ENCODE measurements at regions not wholly inside any gene's neighbourhood (a gene's known extent, or its start where the extent isn't known, plus 50 kb on each side); places are given as distances from the start of the nearest gene placed in this dataset.

GRCh38 chr6:53974941-53975340 is 136.3 kb upstream of the MLIP start:
- intact Hi-C loops (cut with DNase I): loop anchor here in 1 of 2 donors (5.0 kb wide), 1 partner anchor 1267 kb away; no protein-coding TSS in a partner anchor

GRCh38 chr6:53975941-53976615 is 135.2 kb upstream of the MLIP start:
- DNase-seq (ENCODE audit: low spot score): no peak
- intact Hi-C loops (cut with DNase I): loop anchor here in 1 of 2 donors (5.0 kb wide), 1 partner anchor 1266 kb away; no protein-coding TSS in a partner anchor

More at GRCh38 chr6:53974941-53975340, 136.3 kb upstream of the MLIP start:
- DNase-seq (ENCODE audit: low spot score): no peak

- no peak for DNase-seq (ENCODE audit: low spot score)
- intact Hi-C loops (cut with DNase I): loop anchor here in 1 of 2 donors (5.0 kb wide), 1 partner anchor 1265 kb away; no protein-coding TSS in a partner anchor
Observed at GRCh38 chr6:53977551-53977950, 133.7 kb upstream of the MLIP start.

GRCh38 chr6:53979468-53980067 is 131.7 kb upstream of the MLIP start:
- intact Hi-C loops (cut with DNase I): loop anchor here in 1 of 2 donors (5.0 kb wide), 1 partner anchor 1263 kb away; no protein-coding TSS in a partner anchor
- DNase-seq (ENCODE audit: low spot score): no peak

GRCh38 chr6:53982366-53983050 is 128.7 kb upstream of the MLIP start:
- intact Hi-C loops (cut with DNase I): no loop called here
- DNase-seq (ENCODE audit: low spot score): no peak

GRCh38 chr6:53983301-53983700 is 127.9 kb upstream of the MLIP start:
- intact Hi-C loops (cut with DNase I): no loop called here
- no peak for DNase-seq (ENCODE audit: low spot score)

- intact Hi-C loops (cut with DNase I): no loop called here
- no peak for DNase-seq (ENCODE audit: low spot score)
Observed at GRCh38 chr6:53984163-53984562, 127.1 kb upstream of the MLIP start.

GRCh38 chr6:53984581-53984980 is 126.7 kb upstream of the MLIP start:
- no peak for DNase-seq (ENCODE audit: low spot score)
- intact Hi-C loops (cut with DNase I): no loop called here

- DNase-seq (ENCODE audit: low spot score): no peak
- intact Hi-C loops (cut with DNase I): no loop called here
Observed at GRCh38 chr6:53985366-53985765, 125.9 kb upstream of the MLIP start.

GRCh38 chr6:53986165-53986720 is 125.0 kb upstream of the MLIP start:
- intact Hi-C loops (cut with DNase I): no loop called here
- no peak for DNase-seq (ENCODE audit: low spot score)

GRCh38 chr6:53986721-53987521 is 124.3 kb upstream of the MLIP start:
- intact Hi-C loops (cut with DNase I): no loop called here
- no peak for DNase-seq (ENCODE audit: low spot score)

- no peak for DNase-seq (ENCODE audit: low spot score)
- intact Hi-C loops (cut with DNase I): no loop called here
Observed at GRCh38 chr6:53987522-53987888, 123.7 kb upstream of the MLIP start.

- intact Hi-C loops (cut with DNase I): no loop called here
- DNase-seq (ENCODE audit: low spot score): no peak
Observed at GRCh38 chr6:53989504-53989903, 121.7 kb upstream of the MLIP start.

GRCh38 chr6:53992522-53992921 is 118.7 kb upstream of the MLIP start:
- intact Hi-C loops (cut with DNase I): no loop called here
- DNase-seq (ENCODE audit: low spot score): no peak

GRCh38 chr6:53994201-53994600 is 117.0 kb upstream of the MLIP start:
- intact Hi-C loops (cut with DNase I): no loop called here
- no peak for DNase-seq (ENCODE audit: low spot score)

GRCh38 chr6:53995935-53996334 is 115.3 kb upstream of the MLIP start:
- no peak for DNase-seq (ENCODE audit: low spot score)
- intact Hi-C loops (cut with DNase I): no loop called here

GRCh38 chr6:53998303-53998702 is 112.9 kb upstream of the MLIP start:
- DNase-seq (ENCODE audit: low spot score): no peak
- intact Hi-C loops (cut with DNase I): no loop called here

- no peak for DNase-seq (ENCODE audit: low spot score)
- intact Hi-C loops (cut with DNase I): no loop called here
Observed at GRCh38 chr6:53999088-53999755, 112.0 kb upstream of the MLIP start.

- intact Hi-C loops (cut with DNase I): loop anchor here in 1 of 2 donors (10.0 kb wide), 1 partner anchor 73 kb away; no protein-coding TSS in a partner anchor
Observed at GRCh38 chr6:54002116-54002515, 109.1 kb upstream of the MLIP start.

More at GRCh38 chr6:54002116-54002515, 109.1 kb upstream of the MLIP start:
- DNase-seq (ENCODE audit: low spot score): no peak
